SH-SY5Y (cell line): ENCODE measurements at regions not wholly inside any gene's neighbourhood (a gene's known extent, or its start where the extent isn't known, plus 50 kb on each side); places are given as distances from the start of the nearest gene placed in this dataset.

Experiments
- GATA2 ChIP-seq: IDR thresholded peaks from 2 replicates; pipeline ENCODE4 v1.6.1; 2011; ENCODE audit warnings: mild to moderate bottlenecking, low read depth, low read length
- GATA3 ChIP-seq: IDR thresholded peaks from 2 replicates; pipeline ENCODE4 v1.6.1; 2011; ENCODE audit warnings: low read depth, mild to moderate bottlenecking, low read length, moderate library complexity

DNA sequence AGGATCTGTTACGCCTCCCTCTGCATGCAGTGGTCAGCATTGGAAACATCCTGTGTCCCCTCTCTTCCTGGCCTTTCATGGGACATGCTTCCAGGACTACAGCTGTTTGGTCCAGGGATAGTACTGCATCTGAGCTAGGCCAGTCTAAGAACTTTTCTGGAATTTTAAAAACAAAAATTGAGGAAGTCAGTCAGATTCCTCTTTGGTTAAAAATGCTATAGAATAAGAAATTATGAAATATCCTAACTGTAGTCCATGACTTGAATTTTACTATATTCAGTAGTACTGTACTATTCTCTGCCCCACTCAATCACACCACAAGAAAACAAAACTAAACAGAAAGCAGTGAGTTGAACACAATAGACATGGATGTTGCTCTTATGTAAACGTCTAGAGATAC lies 201.0 kb upstream of the CADM1 start:
- TF ChIP-seq GATA2 (no peak), GATA3 (no peak)

GRCh38 chr11:115700981-115701875 lies 197.0 kb upstream of the CADM1 start:
- TF ChIP-seq GATA3 (no peak), GATA2 (no peak)

DNA sequence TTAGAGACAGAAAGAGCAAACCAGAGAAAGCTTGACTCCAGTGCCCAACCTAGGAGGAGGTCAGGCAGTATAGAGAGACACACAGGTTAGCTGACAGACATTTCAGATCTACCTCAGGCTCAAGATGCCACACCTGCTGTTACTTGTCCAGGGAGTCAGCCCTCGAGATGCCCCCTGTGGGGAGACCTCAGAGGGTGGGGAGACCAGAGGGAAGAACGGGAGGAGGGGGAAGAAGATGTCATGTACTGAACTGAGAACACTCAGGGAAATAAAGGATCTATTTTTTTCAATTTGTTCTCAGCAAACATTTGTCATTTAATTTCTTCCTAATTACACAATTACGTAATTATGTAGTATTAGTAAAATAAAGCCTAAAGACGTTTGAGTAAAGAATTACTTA lies 196.3 kb upstream of the CADM1 start:
- TF ChIP-seq GATA2 (no peak), GATA3 (no peak)

DNA sequence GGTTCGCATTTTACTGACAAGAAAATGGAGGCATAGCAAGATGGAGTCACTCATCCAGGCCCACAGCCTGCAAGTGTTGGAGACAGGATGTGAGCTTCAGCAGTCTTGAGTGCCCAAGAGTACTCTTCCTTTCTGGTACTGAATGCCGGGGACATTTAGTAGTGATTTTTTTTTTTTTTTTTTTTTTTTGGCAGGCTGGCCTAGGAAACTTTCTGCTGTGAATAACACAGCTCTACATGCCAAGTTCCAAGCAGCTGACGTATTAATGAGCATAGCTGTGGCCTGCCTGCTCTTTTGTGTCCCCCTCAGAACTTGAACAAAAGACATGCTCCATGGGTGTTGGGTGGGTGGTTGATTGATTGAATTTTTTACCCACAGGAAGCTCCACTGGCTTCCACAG lies 195.5 kb upstream of the CADM1 start:
- no peak for TF ChIP-seq GATA2

- TF ChIP-seq GATA2 = no peak
Observed at GRCh38 chr11:115699326-115699725, 195.1 kb upstream of the CADM1 start.

DNA sequence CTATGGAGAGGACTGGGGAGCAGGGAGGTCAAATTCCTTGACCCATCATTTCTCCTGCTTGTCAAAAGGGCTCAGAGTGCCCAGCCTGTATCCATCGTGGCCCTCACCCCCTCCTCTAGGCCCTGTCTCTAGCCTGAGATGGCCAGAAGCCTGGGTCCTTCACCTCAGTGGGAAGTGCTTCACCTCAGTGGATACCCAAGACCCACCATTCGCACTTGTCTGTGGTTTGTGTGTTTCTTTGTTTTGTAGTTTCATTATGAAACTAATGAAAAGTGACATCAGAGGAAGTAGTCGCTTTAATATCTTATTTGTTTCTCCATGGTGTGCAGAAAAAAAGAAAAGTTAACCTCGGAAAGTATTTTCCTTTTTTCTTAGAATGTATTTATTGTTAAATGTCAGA lies 194.0 kb upstream of the CADM1 start:
- no peak for TF ChIP-seq GATA2

- TF ChIP-seq GATA3 = no peak
- no peak for TF ChIP-seq GATA2
Observed at GRCh38 chr11:115696563-115696962, 192.3 kb upstream of the CADM1 start.

GRCh38 chr11:115695677-115696364 lies 191.6 kb upstream of the CADM1 start:
- TF ChIP-seq GATA2 (no peak), GATA3 (no peak)

- TF ChIP-seq GATA2 = no peak
- TF ChIP-seq GATA3 = no peak
Observed at GRCh38 chr11:115693002-115693401, 188.8 kb upstream of the CADM1 start.

DNA sequence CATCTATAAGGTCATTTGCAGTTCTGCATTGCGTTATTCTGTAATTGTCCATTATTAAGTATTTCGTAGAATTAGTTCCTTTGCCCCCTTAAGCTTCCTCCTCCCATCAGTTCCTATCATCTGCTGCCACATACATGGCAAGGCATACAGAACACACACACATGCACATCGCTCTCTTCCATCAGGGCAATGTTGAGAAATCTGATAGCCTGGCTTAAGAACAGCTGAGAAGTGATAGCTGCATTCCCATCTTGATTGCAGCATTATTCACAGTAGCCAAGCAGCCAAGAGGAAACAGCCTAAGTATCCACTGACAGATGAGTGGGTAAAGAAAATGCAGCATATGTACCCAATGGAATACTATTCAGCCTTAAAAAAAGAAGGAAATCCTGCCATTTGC lies 186.8 kb upstream of the CADM1 start:
- no peak for TF ChIP-seq GATA2
- no peak for TF ChIP-seq GATA3

DNA sequence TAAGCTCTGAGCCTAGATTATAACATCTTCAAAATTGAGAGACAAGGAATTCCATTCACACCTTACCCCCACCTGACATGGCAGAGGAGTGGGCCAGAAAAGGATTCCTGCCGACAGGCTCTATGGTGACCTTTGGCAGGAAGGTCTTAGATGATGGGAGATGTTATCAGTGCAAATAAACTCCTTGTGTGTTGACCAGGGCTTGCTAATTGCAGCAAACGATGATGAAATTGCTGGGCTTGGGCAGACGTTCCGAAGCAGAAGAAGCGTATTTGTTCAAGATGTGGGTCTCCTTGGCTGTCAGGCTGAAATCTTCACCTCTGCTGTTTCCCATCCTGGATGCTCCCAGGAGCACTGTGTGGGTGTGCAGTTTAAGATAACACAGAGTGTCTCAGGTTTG lies 183.7 kb upstream of the CADM1 start:
- TF ChIP-seq GATA2 (no peak), GATA3 (no peak)

DNA sequence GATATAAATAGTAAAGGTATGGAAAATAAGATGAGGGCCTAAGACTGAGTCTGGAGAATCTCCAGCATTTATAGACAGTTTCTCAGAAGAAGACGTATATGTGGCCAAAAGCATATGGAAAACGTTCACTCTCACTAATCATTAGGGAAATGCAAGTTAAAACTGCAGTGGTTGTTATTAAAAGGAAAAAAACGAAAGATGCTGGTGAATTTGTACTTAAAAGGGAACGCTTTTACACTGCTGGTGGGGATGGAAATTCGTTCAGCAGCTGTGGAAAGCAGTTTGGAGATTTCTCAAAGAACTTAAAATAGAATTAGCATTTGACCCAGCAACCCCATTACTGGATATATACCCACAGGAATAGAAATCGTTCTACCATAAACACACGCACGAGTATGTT lies 180.5 kb upstream of the CADM1 start:
- no peak for TF ChIP-seq GATA2
- TF ChIP-seq GATA3 = no peak

- TF ChIP-seq GATA2 = no peak
- TF ChIP-seq GATA3 = no peak
Observed at GRCh38 chr11:115684135-115684534, 179.9 kb upstream of the CADM1 start.

- no peak for TF ChIP-seq GATA2
- TF ChIP-seq GATA3 = no peak
Observed at GRCh38 chr11:115682888-115683287, 178.7 kb upstream of the CADM1 start.

DNA sequence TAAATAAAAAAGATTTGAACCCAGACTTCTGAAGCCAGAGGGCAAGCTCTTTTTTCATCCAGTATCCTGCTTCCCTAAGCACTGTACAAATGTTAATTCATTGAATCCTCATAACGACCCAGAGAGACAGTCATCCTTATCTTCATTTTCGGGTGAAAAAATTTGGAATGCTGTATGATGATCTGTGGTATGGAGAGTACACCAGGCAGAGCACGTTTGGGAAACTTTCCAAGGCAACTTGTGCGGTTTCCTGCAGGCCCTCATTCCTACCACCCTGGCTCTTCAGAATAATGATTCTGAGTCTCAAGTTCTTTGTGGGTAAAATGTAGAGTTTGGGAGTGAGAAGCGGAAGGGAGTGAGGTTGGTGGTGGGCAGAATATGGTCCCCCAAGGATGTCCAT lies 177.9 kb upstream of the CADM1 start:
- TF ChIP-seq GATA3 = no peak
- TF ChIP-seq GATA2 = no peak

DNA sequence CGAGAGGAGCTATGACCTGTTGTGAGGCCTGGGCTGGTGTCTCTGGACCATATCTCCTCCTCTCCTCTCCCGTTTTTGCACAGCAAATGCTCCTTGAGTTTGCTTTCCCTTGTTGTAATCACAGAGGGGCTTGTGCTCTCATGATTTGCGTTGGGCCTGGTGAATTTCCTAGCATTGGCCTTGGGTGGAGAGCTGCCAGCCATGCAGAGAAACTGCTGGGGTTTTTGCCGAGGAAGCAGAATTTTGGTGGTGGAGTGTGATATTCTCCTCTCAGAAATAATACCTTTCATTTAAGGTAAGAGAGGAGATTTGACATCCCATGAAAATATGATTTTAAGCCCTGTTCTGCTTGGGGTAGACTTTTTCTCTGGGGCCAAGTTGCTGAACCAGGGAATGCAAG lies 175.7 kb upstream of the CADM1 start:
- no peak for TF ChIP-seq GATA3
